HepG2 (cell line): ENCODE measurements at regions not wholly inside any gene's neighbourhood (a gene's known extent, or its start where the extent isn't known, plus 50 kb on each side); places are given as distances from the start of the nearest gene placed in this dataset.

ENCODE experiments used
- CEBPG ChIP-seq: IDR thresholded peaks from 2 replicates; pipeline ENCODE4 v1.6.1; 2016
- EP300 ChIP-seq, 3 experiments: sonication (generic) in 1 of 3; formaldehyde crosslinking in 1 of 3; IDR thresholded peaks; 2 replicates each; pipeline versions ENCODE4 v1.5.1 to v1.6.1; 2011 to 2020; ENCODE audit warnings: low read depth in 2 of 3, low read length in 2 of 3, borderline replicate concordance in 1 of 3, improper control_type of control experiment in 1 of 3, mild to moderate bottlenecking in 1 of 3, missing genetic modification reagents in 1 of 3, moderate library complexity in 1 of 3
- LBX2 ChIP-seq: sonication (generic); formaldehyde crosslinking; IDR thresholded peaks from 2 replicates; pipeline ENCODE4 v1.5.0; 2020; ENCODE audit warnings: missing genetic modification reagents, mild to moderate bottlenecking, borderline replicate concordance
- ZNF724P ChIP-seq: sonication (generic); formaldehyde crosslinking; IDR thresholded peaks from 2 replicates; pipeline ENCODE4 v1.8.0; 2022; ENCODE audit warnings: missing genetic modification reagents, borderline replicate concordance

- TF ChIP-seq LBX2 (CRISPR knock-in tag) (no peak), EP300 (IDR thresholded peaks at IDR 0.05; ENCODE audit: low read depth in 2 of 2, low read length in 2 of 2) (no peak), EP300 (CRISPR knock-in tag; IDR thresholded peaks at IDR 0.05; ENCODE audit: borderline replicate concordance) (no peak), ZNF724P (CRISPR knock-in tag) (no peak), CEBPG (CRISPR knock-in tag) (no peak)
Observed at GRCh38 chr3:68049776-68050175, 395.4 kb upstream of the SUCLG2 start.
